Kidney (tissue), 13 donors: ENCODE measurements at regions not wholly inside any gene's neighbourhood (a gene's known extent, or its start where the extent isn't known, plus 50 kb on each side); places are given as distances from the start of the nearest gene placed in this dataset.
"Not testable (repeated sequence)": the region's sequence is repeated elsewhere in the genome, so short reads cannot be mapped to it uniquely, and the experiment has no call there.

ENCODE experiments used
- DNase-seq, 5 donors: peaks; one replicate each; pipeline ENCODE4 v3.0.0-alpha.2; 2013 to 2020
- FAIRE-seq: peaks from 2 replicates; lab custom pipeline; 2012; peaks lifted over from hg19 to GRCh38; lab: Jason Lieb, UNC
- H3K27ac ChIP-seq, 2 donors: one replicate each; pipeline ENCODE4 v1.7.0; 2013; ENCODE audit warnings: low read depth in 2 of 2, low read length in 2 of 2, inconsistent platforms in 1 of 2
- H3K27me3 ChIP-seq: one replicate; pipeline ENCODE4 v1.7.1; 2013; ENCODE audit warnings: low read length, inconsistent platforms; ENCODE audit not compliant: control insufficient read depth, insufficient read depth
- H3K36me3 ChIP-seq, 3 donors: one replicate each; pipeline versions ENCODE4 v1.7.0 to v1.7.1; 2013; ENCODE audit warnings: low read length in 3 of 3, control low read depth in 1 of 3, inconsistent platforms in 1 of 3; ENCODE audit not compliant: insufficient read depth in 3 of 3, control insufficient read depth in 2 of 3
- H3K4me1 ChIP-seq, 3 donors: one replicate each; pipeline versions ENCODE4 v1.7.0 to v1.7.1; 2013; ENCODE audit warnings: low read length in 3 of 3, inconsistent platforms in 1 of 3, low read depth in 1 of 3; ENCODE audit not compliant: control insufficient read depth in 2 of 3, insufficient read depth in 2 of 3
- H3K4me3 ChIP-seq, 3 donors: one replicate each; pipeline versions ENCODE4 v1.7.0 to v1.8.1; 2013; ENCODE audit warnings: low read length in 3 of 3, control low read depth in 1 of 3, inconsistent platforms in 1 of 3
- H3K9ac ChIP-seq, 3 donors: one replicate each; pipeline versions ENCODE4 v1.7.0 to v1.7.1; 2013; ENCODE audit warnings: low read length in 3 of 3, control low read depth in 1 of 3, inconsistent platforms in 1 of 3
- H3K9me3 ChIP-seq, 3 donors: one replicate each; pipeline versions ENCODE4 v1.7.0 to v1.7.1; 2013; ENCODE audit warnings: low read length in 3 of 3, control low read depth in 1 of 3, inconsistent platforms in 1 of 3; ENCODE audit not compliant: control insufficient read depth in 2 of 3, insufficient read depth in 1 of 3
- intact Hi-C: fragments of 100-400 bp; cut with DNase I; formaldehyde crosslinking; loops from one replicate; pipeline ENCODE4 v1.11.1; 2022
- TF ChIP-seq, protein P1 (sequence below): IDR thresholded peaks from 3 replicates; pipeline ENCODE4 v1.5.1; 2012; ENCODE audit warnings: mild to moderate bottlenecking, moderate library complexity, borderline replicate concordance; ENCODE audit not compliant: insufficient read depth; ENCODE audit errors: extremely low read depth
- donor health status: control.
- donor health status: control.
- donor health status: control.
- donor health status: control.
- donor health status: control.
- donor health status: DM: yes; HTN: yes; CAD: no.
- donor health status: Normal renal cell carcinoma (clear cell type).

GRCh38 chr2:131633827-131634695, 106.4 kb downstream of the CCDC74A start:
- H3K27me3 ChIP-seq, intact Hi-C loops, FAIRE-seq, DNase-seq, H3K4me3 ChIP-seq, H3K36me3 ChIP-seq, H3K4me1 ChIP-seq, H3K9ac ChIP-seq, H3K9me3 ChIP-seq, H3K27ac ChIP-seq: not testable (repeated sequence)

GRCh38 chr2:131635611-131636010, 107.9 kb downstream of the CCDC74A start:
- Histone ChIP-seq H3K9me3 (no peaks in the 10 kb centered on the region), H3K27me3 (no peaks in the 10 kb centered on the region), H3K27ac (no peak overlapping the region), H3K4me3 (no peak overlapping the region), H3K36me3 (no peaks in the 10 kb centered on the region), H3K9ac (no peak overlapping the region), H3K4me1 (no peaks in the 10 kb centered on the region)
- intact Hi-C loops: no loop called here
- DNase-seq (no peak), FAIRE-seq (no peak)
- TF ChIP-seq, protein P1, sequence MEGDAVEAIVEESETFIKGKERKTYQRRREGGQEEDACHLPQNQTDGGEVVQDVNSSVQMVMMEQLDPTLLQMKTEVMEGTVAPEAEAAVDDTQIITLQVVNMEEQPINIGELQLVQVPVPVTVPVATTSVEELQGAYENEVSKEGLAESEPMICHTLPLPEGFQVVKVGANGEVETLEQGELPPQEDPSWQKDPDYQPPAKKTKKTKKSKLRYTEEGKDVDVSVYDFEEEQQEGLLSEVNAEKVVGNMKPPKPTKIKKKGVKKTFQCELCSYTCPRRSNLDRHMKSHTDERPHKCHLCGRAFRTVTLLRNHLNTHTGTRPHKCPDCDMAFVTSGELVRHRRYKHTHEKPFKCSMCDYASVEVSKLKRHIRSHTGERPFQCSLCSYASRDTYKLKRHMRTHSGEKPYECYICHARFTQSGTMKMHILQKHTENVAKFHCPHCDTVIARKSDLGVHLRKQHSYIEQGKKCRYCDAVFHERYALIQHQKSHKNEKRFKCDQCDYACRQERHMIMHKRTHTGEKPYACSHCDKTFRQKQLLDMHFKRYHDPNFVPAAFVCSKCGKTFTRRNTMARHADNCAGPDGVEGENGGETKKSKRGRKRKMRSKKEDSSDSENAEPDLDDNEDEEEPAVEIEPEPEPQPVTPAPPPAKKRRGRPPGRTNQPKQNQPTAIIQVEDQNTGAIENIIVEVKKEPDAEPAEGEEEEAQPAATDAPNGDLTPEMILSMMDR: no peak

DNA sequence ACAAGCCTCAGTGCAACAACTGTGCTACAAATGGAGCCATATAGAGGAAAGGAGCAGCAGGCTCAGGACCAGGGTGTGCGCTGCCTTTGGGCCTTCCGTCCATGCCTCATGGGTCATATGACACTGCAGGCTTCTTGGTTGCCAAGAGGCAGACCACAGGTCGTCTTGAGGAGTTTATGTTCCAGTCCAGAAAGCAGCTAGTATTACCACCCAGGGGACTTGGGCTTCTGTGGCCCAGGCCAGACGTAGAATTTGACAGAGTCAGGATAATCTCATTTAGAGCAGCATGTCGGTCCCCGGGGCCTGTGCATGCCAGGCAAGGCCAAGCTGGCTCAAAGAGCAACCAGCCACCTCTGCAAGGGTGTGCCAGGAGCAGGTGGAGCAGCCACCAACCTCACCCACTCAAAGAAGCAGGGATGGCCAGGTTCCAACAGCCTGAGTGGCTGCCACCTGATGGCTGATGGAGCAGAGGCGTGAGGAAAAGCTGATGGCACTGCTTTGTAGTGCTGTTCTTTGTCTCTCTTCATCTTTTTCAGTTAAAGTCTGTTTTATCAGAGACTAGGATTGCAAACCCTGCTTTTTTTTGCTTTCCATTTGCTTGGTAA, 109.1 kb downstream of the CCDC74A start:
- H3K36me3 ChIP-seq, H3K27ac ChIP-seq, intact Hi-C loops, FAIRE-seq, H3K9me3 ChIP-seq, DNase-seq, H3K27me3 ChIP-seq, H3K4me1 ChIP-seq, H3K4me3 ChIP-seq, H3K9ac ChIP-seq: not testable (repeated sequence)

DNA sequence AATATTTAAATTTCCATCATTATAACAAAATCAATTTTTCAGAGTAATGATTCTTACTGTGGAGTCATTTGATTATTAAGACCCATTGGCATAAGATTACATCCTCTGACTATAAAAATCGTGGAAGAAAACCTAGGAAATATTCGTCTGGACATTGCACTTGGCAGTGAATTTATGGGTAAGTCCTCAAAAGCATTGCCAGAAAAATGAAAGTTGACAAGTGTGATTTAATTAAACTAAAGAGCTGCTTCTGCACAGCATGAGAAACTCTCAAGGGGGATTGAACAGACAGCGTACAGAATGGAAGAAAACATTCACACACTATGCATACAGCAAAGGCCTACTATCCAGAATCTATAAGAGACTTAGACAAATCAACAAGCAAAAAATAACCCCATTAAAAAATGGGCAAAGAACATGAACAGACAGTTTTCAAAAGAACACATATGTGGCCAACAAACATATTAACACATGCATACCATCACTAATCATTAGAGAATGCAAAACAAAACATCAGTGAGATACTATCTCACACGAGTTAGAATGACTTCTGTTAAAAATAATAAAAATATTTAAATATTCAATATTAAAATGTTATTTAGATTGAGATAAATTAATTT, 111.4 kb downstream of the CCDC74A start:
- H3K27me3 ChIP-seq, H3K4me1 ChIP-seq, FAIRE-seq, H3K36me3 ChIP-seq, H3K9me3 ChIP-seq, H3K4me3 ChIP-seq, H3K27ac ChIP-seq, intact Hi-C loops, DNase-seq, H3K9ac ChIP-seq: not testable (repeated sequence)
